Liver (tissue), 7 donors: ENCODE measurements at regions not wholly inside any gene's neighbourhood (a gene's known extent, or its start where the extent isn't known, plus 50 kb on each side); places are given as distances from the start of the nearest gene placed in this dataset.

Source experiments
- DNase-seq: peaks from one replicate; pipeline ENCODE4 v3.0.0-alpha.2; 2017; ENCODE audit warnings: low spot score
- H3K27ac ChIP-seq, 2 donors: one replicate each; pipeline ENCODE4 v1.7.0; 2013; ENCODE audit warnings: inconsistent platforms in 2 of 2, low read length in 2 of 2, control low read depth in 1 of 2, low read depth in 1 of 2, mild to moderate bottlenecking in 1 of 2
- H3K27me3 ChIP-seq, 4 donors: one replicate each; pipeline versions ENCODE4 v1.6.1 to v1.7.0; 2013; ENCODE audit warnings: low read length in 3 of 4, inconsistent platforms in 1 of 4, mild to moderate bottlenecking in 1 of 4, moderate library complexity in 1 of 4; ENCODE audit not compliant: control insufficient read depth in 4 of 4, insufficient read depth in 4 of 4
- H3K36me3 ChIP-seq, 4 donors: one replicate each; pipeline versions ENCODE4 v1.6.1 to v1.7.0; 2013; ENCODE audit warnings: low read length in 3 of 4, mild to moderate bottlenecking in 3 of 4, low read depth in 1 of 4, moderate library complexity in 1 of 4; ENCODE audit not compliant: control insufficient read depth in 4 of 4, insufficient read depth in 3 of 4
- H3K4me1 ChIP-seq, 4 donors: one replicate each; pipeline versions ENCODE4 v1.6.1 to v1.7.0; 2013; ENCODE audit warnings: low read length in 3 of 4, mild to moderate bottlenecking in 3 of 4, moderate library complexity in 1 of 4; ENCODE audit not compliant: control insufficient read depth in 4 of 4, insufficient read depth in 4 of 4
- H3K4me3 ChIP-seq, 3 donors: one replicate each; pipeline versions ENCODE4 v1.6.1 to v1.7.0; 2013; ENCODE audit warnings: low read length in 3 of 3, control low read depth in 1 of 3, low read depth in 1 of 3, mild to moderate bottlenecking in 1 of 3
- H3K9ac ChIP-seq, 2 donors: one replicate each; pipeline ENCODE4 v1.7.0; 2013; ENCODE audit warnings: low read length in 2 of 2, mild to moderate bottlenecking in 2 of 2, moderate library complexity in 2 of 2, control low read depth in 1 of 2, low read depth in 1 of 2
- H3K9me3 ChIP-seq, 4 donors: one replicate each; pipeline versions ENCODE4 v1.6.1 to v1.7.0; 2013; ENCODE audit warnings: low read length in 3 of 4; ENCODE audit not compliant: control insufficient read depth in 4 of 4
- EGR1 ChIP-seq, 2 donors: IDR thresholded peaks; 2 replicates each; pipeline ENCODE4 v1.6.1; 2016 to 2018; ENCODE audit warnings: antibody characterized with exemption in 2 of 2, low read depth in 2 of 2
- FOXA1 ChIP-seq: IDR thresholded peaks from 2 replicates; pipeline ENCODE4 v1.6.1; 2016; ENCODE audit warnings: antibody characterized with exemption
- FOXA2 ChIP-seq: IDR thresholded peaks from 2 replicates; pipeline ENCODE4 v1.6.1; 2016; ENCODE audit warnings: antibody characterized with exemption
- GABPA ChIP-seq, 2 donors: IDR thresholded peaks in 1 of 2; conservative IDR thresholded peaks in 1 of 2; 2 replicates each; pipeline ENCODE4 v1.6.1; 2016; ENCODE audit warnings: antibody characterized with exemption in 2 of 2, mild to moderate bottlenecking in 1 of 2, moderate library complexity in 1 of 2
- HNF4A ChIP-seq, 2 donors: conservative IDR thresholded peaks; 2 replicates each; pipeline ENCODE4 v1.6.1; 2016; ENCODE audit warnings: antibody characterized with exemption in 2 of 2, mild to moderate bottlenecking in 2 of 2
- HNF4G ChIP-seq: IDR thresholded peaks from 2 replicates; pipeline ENCODE4 v1.6.1; 2016; ENCODE audit warnings: antibody characterized with exemption
- JUND ChIP-seq, 2 donors: IDR thresholded peaks; 2 replicates each; pipeline ENCODE4 v1.6.1; 2016; ENCODE audit warnings: antibody characterized with exemption in 2 of 2
- NR2F2 ChIP-seq: IDR thresholded peaks from 2 replicates; pipeline ENCODE4 v1.6.1; 2016; ENCODE audit warnings: antibody characterized with exemption
- RAD21 ChIP-seq, 2 donors: IDR thresholded peaks; 2 replicates each; pipeline ENCODE4 v1.6.1; 2016; ENCODE audit warnings: antibody characterized with exemption in 2 of 2, mild to moderate bottlenecking in 2 of 2
- RXRA ChIP-seq, 2 donors: IDR thresholded peaks; 2 replicates each; pipeline ENCODE4 v1.6.1; 2017 to 2018; ENCODE audit warnings: antibody characterized with exemption in 2 of 2, mild to moderate bottlenecking in 1 of 2
- SP1 ChIP-seq: IDR thresholded peaks from 2 replicates; pipeline ENCODE4 v1.6.1; 2018; ENCODE audit warnings: antibody characterized with exemption, mild to moderate bottlenecking
- TAF1 ChIP-seq: conservative IDR thresholded peaks from 2 replicates; pipeline ENCODE4 v1.6.1; 2016; ENCODE audit warnings: antibody characterized with exemption, mild to moderate bottlenecking
- YY1 ChIP-seq: IDR thresholded peaks from 2 replicates; pipeline ENCODE4 v1.6.1; 2016; ENCODE audit warnings: antibody characterized with exemption, mild to moderate bottlenecking
- ZBTB33 ChIP-seq: IDR thresholded peaks from 2 replicates; pipeline ENCODE4 v1.6.1; 2016; ENCODE audit warnings: antibody characterized with exemption
- WGBS: extraction: QIAGEN DNeasy Blood & Tissue Kit; methylation state at CpG from one replicate; pipeline ENCODE4 v1.1.7; 2013; 5-methylcytosine and 5-hydroxymethylcytosine counted together
- TF ChIP-seq, protein P1 (sequence below): IDR thresholded peaks from 2 replicates; pipeline ENCODE4 v1.6.1; 2016; ENCODE audit warnings: antibody characterized with exemption
- TF ChIP-seq, protein P2 (sequence below): IDR thresholded peaks from 2 replicates; pipeline ENCODE4 v1.6.1; 2016; ENCODE audit warnings: antibody characterized with exemption
- TF ChIP-seq, protein P3 (sequence below): IDR thresholded peaks from 2 replicates; pipeline ENCODE4 v1.6.1; 2016; ENCODE audit warnings: antibody characterized with exemption, mild to moderate bottlenecking
- donor health status: healthy.
- donor health status: healthy.
- donor health status: healthy.
- donor health status: healthy.

DNA sequence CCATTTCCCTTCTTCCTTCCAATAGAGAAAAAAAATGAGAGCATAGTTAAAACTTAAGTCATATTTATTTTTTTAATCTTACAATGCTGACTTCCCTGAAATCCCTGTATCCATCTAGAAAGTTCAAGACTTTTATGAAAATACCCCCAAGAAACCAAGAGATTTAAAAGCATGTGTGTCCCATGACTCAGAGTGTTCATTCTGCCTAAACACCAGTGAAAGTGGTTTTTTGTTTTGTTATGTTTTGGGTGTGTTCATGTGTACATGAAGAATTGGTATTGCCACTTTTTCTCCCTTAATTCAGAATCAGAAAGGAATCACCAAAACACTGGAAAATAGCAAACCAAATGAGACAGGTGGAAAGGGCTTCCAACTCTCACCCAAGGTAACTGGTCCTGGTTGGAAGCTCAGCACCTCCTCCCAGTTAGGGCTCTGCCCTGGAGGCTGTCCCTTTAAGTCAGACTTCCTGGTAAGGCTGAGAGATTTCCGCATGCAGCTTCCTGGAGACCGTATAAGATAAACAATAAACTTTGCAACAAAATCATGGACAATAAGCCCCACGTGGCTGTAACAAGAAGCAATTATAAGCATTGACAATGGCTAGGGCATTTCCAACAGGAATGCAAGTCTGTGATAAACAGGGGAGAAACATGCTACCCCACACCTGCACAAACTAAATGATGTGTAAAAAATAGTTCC is 121.9 kb upstream of the ARHGEF3 start:
- no peak for DNase-seq
- no peak overlapping the region for H3K4me3 ChIP-seq
- peaks cover 0 to 2% (median 0%) of the 10 kb centered on the region in 4 donors for H3K27me3 ChIP-seq
- peaks cover 0 to 3% (median 0%) of the 10 kb centered on the region in 4 donors for H3K4me1 ChIP-seq
- H3K27ac ChIP-seq: peak overlapping the region; percentile 18 to 19
- TF ChIP-seq GABPA (IDR thresholded peaks at IDR 0.05 in 1 of 2, conservative IDR thresholded peaks at IDR 0.05 in 1 of 2): peak in 1 of 2 donors; percentile 15
- TF ChIP-seq NR2F2: peak; percentile 23
- peak; percentile 23 for TF ChIP-seq SP1
- no peak for TF ChIP-seq RXRA (IDR thresholded peaks at IDR 0.05)
- TF ChIP-seq HNF4A (conservative IDR thresholded peaks at IDR 0.05): no peak
- H3K9ac ChIP-seq: no peak overlapping the region
- H3K36me3 ChIP-seq: no peaks in the 10 kb centered on the region
- no peaks in the 10 kb centered on the region for H3K9me3 ChIP-seq
- WGBS: 31% methylated on average over 3 of the region's 3 CpGs

- Histone ChIP-seq H3K27ac (peak overlapping the region in 1 of 2 donors; percentile 31), H3K4me3 (no peak overlapping the region), H3K9ac (no peak overlapping the region), H3K9me3 (no peaks in the 10 kb centered on the region), H3K27me3 (peaks cover 0 to 2% (median 0%) of the 10 kb centered on the region in 4 donors), H3K4me1 (peaks cover 0 to 2% (median 0%) of the 10 kb centered on the region in 4 donors), H3K36me3 (no peaks in the 10 kb centered on the region)
- DNase-seq: no peak
- no peak for TF ChIP-seq ZBTB33
- no peak for TF ChIP-seq SP1
- no peak for TF ChIP-seq NR2F2
- TF ChIP-seq EGR1 (IDR thresholded peaks at IDR 0.05; ENCODE audit: low read depth in 2 of 2): no peak
- no peak for TF ChIP-seq YY1
- TF ChIP-seq GABPA (IDR thresholded peaks at IDR 0.05 in 1 of 2, conservative IDR thresholded peaks at IDR 0.05 in 1 of 2): no peak
- no peak for TF ChIP-seq HNF4G
- no peak for TF ChIP-seq HNF4A (conservative IDR thresholded peaks at IDR 0.05)
- TF ChIP-seq, protein P1, sequence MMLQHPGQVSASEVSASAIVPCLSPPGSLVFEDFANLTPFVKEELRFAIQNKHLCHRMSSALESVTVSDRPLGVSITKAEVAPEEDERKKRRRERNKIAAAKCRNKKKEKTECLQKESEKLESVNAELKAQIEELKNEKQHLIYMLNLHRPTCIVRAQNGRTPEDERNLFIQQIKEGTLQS: no peak
- no peak for TF ChIP-seq FOXA2
- TF ChIP-seq, protein P2, sequence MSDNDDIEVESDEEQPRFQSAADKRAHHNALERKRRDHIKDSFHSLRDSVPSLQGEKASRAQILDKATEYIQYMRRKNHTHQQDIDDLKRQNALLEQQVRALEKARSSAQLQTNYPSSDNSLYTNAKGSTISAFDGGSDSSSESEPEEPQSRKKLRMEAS: no peak
- TF ChIP-seq TAF1: no peak
- no peak for TF ChIP-seq FOXA1
- TF ChIP-seq JUND (IDR thresholded peaks at IDR 0.05): no peak
- no peak for TF ChIP-seq RXRA (IDR thresholded peaks at IDR 0.05)
- no peak for TF ChIP-seq RAD21 (IDR thresholded peaks at IDR 0.05)
- TF ChIP-seq, protein P3, sequence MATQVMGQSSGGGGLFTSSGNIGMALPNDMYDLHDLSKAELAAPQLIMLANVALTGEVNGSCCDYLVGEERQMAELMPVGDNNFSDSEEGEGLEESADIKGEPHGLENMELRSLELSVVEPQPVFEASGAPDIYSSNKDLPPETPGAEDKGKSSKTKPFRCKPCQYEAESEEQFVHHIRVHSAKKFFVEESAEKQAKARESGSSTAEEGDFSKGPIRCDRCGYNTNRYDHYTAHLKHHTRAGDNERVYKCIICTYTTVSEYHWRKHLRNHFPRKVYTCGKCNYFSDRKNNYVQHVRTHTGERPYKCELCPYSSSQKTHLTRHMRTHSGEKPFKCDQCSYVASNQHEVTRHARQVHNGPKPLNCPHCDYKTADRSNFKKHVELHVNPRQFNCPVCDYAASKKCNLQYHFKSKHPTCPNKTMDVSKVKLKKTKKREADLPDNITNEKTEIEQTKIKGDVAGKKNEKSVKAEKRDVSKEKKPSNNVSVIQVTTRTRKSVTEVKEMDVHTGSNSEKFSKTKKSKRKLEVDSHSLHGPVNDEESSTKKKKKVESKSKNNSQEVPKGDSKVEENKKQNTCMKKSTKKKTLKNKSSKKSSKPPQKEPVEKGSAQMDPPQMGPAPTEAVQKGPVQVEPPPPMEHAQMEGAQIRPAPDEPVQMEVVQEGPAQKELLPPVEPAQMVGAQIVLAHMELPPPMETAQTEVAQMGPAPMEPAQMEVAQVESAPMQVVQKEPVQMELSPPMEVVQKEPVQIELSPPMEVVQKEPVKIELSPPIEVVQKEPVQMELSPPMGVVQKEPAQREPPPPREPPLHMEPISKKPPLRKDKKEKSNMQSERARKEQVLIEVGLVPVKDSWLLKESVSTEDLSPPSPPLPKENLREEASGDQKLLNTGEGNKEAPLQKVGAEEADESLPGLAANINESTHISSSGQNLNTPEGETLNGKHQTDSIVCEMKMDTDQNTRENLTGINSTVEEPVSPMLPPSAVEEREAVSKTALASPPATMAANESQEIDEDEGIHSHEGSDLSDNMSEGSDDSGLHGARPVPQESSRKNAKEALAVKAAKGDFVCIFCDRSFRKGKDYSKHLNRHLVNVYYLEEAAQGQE: no peak
- 56% methylated on average over 7 of the region's 7 CpGs for WGBS
These were observed 120.1 kb upstream of the ARHGEF3 start for GRCh38 chr3:56921573-56922453.
